Left renal cortex interstitium (tissue), 4 donors: ENCODE measurements at regions not wholly inside any gene's neighbourhood (a gene's known extent, or its start where the extent isn't known, plus 50 kb on each side); places are given as distances from the start of the nearest gene placed in this dataset.
"Not testable (repeated sequence)": the region's sequence is repeated elsewhere in the genome, so short reads cannot be mapped to it uniquely, and the experiment has no call there.

Source experiments
- DNase-seq, 4 donors: peaks; one replicate each; pipeline ENCODE4 v3.0.0-alpha.2; 2013; ENCODE audit warnings: low read depth in 4 of 4, low spot score in 2 of 4, missing footprints in 1 of 4

GRCh38 chr10:52368725-52369124 is 54.6 kb downstream of the DKK1 start:
- DNase-seq, result no peak

GRCh38 chr10:52374207-52374606 is 60.1 kb downstream of the DKK1 start:
- DNase-seq, result not testable (repeated sequence)

GRCh38 chr10:52376694-52377354 is 62.7 kb downstream of the DKK1 start:
- no peak for DNase-seq

GRCh38 chr10:52378124-52378523 is 64.0 kb downstream of the DKK1 start:
- no peak for DNase-seq

GRCh38 chr10:52379287-52379686 is 65.2 kb downstream of the DKK1 start:
- DNase-seq, result no peak

- no peak for DNase-seq
Observed at GRCh38 chr10:52383088-52383487, 69.0 kb downstream of the DKK1 start.

- no peak for DNase-seq
Observed at GRCh38 chr10:52387744-52388143, 73.7 kb downstream of the DKK1 start.

GRCh38 chr10:52390388-52390787 is 76.3 kb downstream of the DKK1 start:
- no peak for DNase-seq

GRCh38 chr10:52391927-52392602 is 78.0 kb downstream of the DKK1 start:
- no peak for DNase-seq

- no peak for DNase-seq
Observed at GRCh38 chr10:52394246-52394645, 80.2 kb downstream of the DKK1 start.

GRCh38 chr10:52400562-52400961 is 86.5 kb downstream of the DKK1 start:
- no peak for DNase-seq

- not testable (repeated sequence) for DNase-seq
Observed at GRCh38 chr10:52403801-52404200, 89.7 kb downstream of the DKK1 start.

GRCh38 chr10:52409195-52409594 is 95.1 kb downstream of the DKK1 start:
- DNase-seq, result no peak

- DNase-seq, result no peak
Observed at GRCh38 chr10:52409928-52410327, 95.8 kb downstream of the DKK1 start.

GRCh38 chr10:52410916-52411315 is 96.8 kb downstream of the DKK1 start:
- no peak for DNase-seq

- DNase-seq, result no peak
Observed at GRCh38 chr10:52419281-52419680, 105.2 kb downstream of the DKK1 start.

GRCh38 chr10:52420656-52421055 is 106.6 kb downstream of the DKK1 start:
- no peak for DNase-seq

GRCh38 chr10:52423369-52423768 is 109.3 kb downstream of the DKK1 start:
- no peak for DNase-seq

GRCh38 chr10:52424341-52424740 is 110.3 kb downstream of the DKK1 start:
- DNase-seq, result no peak

- DNase-seq, result no peak
Observed at GRCh38 chr10:52434734-52435133, 120.7 kb downstream of the DKK1 start.

GRCh38 chr10:52436664-52437063 is 122.6 kb downstream of the DKK1 start:
- no peak for DNase-seq

GRCh38 chr10:52437205-52437646 is 123.1 kb downstream of the DKK1 start:
- DNase-seq, result no peak
